WTC11 (cell line): ENCODE measurements at regions not wholly inside any gene's neighbourhood (a gene's known extent, or its start where the extent isn't known, plus 50 kb on each side); places are given as distances from the start of the nearest gene placed in this dataset.

Experiments used
- ATAC-seq: fragments of 200-7000 bp; cut with Tn5 transposase; 2 replicates; pipeline ENCODE4 v1.10.0; 2021; ENCODE audit warnings: mild to moderate bottlenecking, moderate library complexity
- CTCF ChIA-PET: fragments of 300-600 bp; sonication (Branson Sonifier 250); formaldehyde crosslinking; loops from one replicate; lab custom pipeline; 2021; ENCODE audit warnings: antibody characterized with exemption; lab: Charles Lee
- POLR2A ChIA-PET: fragments of 350-600 bp; sonication (Branson Sonifier 250); formaldehyde crosslinking; loops from one replicate; lab custom pipeline; 2021; ENCODE audit warnings: antibody characterized with exemption; lab: Charles Lee
- DNase-seq: peaks from one replicate; pipeline ENCODE4 v3.0.0; 2021; ENCODE audit warnings: low spot score
- H3K27ac Mint-ChIP-seq: 2 replicates; pipeline ENCODE4 v1.8.0; 2021; ENCODE audit warnings: mixed read lengths
- H3K27me3 Mint-ChIP-seq: 2 replicates; pipeline ENCODE4 v1.8.0; 2021; ENCODE audit warnings: low read depth, mild to moderate bottlenecking, moderate library complexity, mixed read lengths
- H3K36me3 Mint-ChIP-seq: 2 replicates; pipeline ENCODE4 v1.8.0; 2021; ENCODE audit warnings: mixed read lengths
- H3K4me1 Mint-ChIP-seq: 2 replicates; pipeline ENCODE4 v1.8.0; 2022; ENCODE audit warnings: mixed read lengths
- H3K4me3 Mint-ChIP-seq: 2 replicates; pipeline ENCODE4 v1.8.0; 2021; ENCODE audit warnings: mild to moderate bottlenecking, moderate library complexity, mixed read lengths
- H3K9me3 Mint-ChIP-seq: 2 replicates; pipeline ENCODE4 v1.8.0; 2021; ENCODE audit warnings: mixed read lengths
- ARID4B ChIP-seq: sonication (generic); formaldehyde crosslinking; IDR thresholded peaks from 2 replicates; pipeline ENCODE4 v1.8.0; 2023; ENCODE audit warnings: missing genetic modification reagents, mild to moderate bottlenecking, borderline replicate concordance
- CREM ChIP-seq: sonication (generic); formaldehyde crosslinking; IDR thresholded peaks from 2 replicates; pipeline ENCODE4 v1.8.1; 2022; ENCODE audit warnings: mild to moderate bottlenecking, missing genetic modification reagents, moderate library complexity
- CTCF ChIP-seq: fragments of 200-600 bp; IDR thresholded peaks from 2 replicates; pipeline ENCODE4 v1.8.0; 2022; ENCODE audit warnings: antibody characterized with exemption
- E2F1 ChIP-seq: sonication (generic); formaldehyde crosslinking; IDR thresholded peaks from 2 replicates; pipeline ENCODE4 v1.8.0; 2022; ENCODE audit warnings: mild to moderate bottlenecking, missing genetic modification reagents
- FOXK1 ChIP-seq: sonication (generic); formaldehyde crosslinking; IDR thresholded peaks from 2 replicates; pipeline ENCODE4 v1.8.0; 2022; ENCODE audit warnings: mild to moderate bottlenecking, moderate library complexity, missing genetic modification reagents
- NFATC4 ChIP-seq: fragments of 250-450 bp; sonication (Bioruptor Pico); IDR thresholded peaks from 2 replicates; pipeline ENCODE4 v1.9.0; 2021; ENCODE audit warnings: mild to moderate bottlenecking
- NFE2L1 ChIP-seq: sonication (generic); formaldehyde crosslinking; IDR thresholded peaks from 2 replicates; pipeline ENCODE4 v1.8.1; 2023; ENCODE audit warnings: missing genetic modification reagents
- NFYB ChIP-seq: sonication (generic); formaldehyde crosslinking; conservative IDR thresholded peaks from 2 replicates; pipeline ENCODE4 v1.8.0; 2022; ENCODE audit warnings: low read depth, missing genetic modification reagents
- PRRX2 ChIP-seq: fragments of 250-450 bp; sonication (Bioruptor Pico); IDR thresholded peaks from 2 replicates; pipeline ENCODE4 v1.8.0; 2021; ENCODE audit warnings: mild to moderate bottlenecking
- TEAD4 ChIP-seq: sonication (generic); formaldehyde crosslinking; IDR thresholded peaks from 2 replicates; pipeline ENCODE4 v1.8.0; 2022; ENCODE audit warnings: mild to moderate bottlenecking, missing genetic modification reagents
- USF1 ChIP-seq: sonication (generic); formaldehyde crosslinking; IDR thresholded peaks from 2 replicates; pipeline ENCODE4 v1.8.0; 2022; ENCODE audit warnings: mild to moderate bottlenecking, missing genetic modification reagents
- ZNF219 ChIP-seq: sonication (generic); formaldehyde crosslinking; IDR thresholded peaks from 2 replicates; pipeline ENCODE4 v1.8.0; 2023; ENCODE audit warnings: missing genetic modification reagents, mild to moderate bottlenecking, borderline replicate concordance
- ZNF232 ChIP-seq: sonication (generic); formaldehyde crosslinking; IDR thresholded peaks from 2 replicates; pipeline ENCODE4 v1.8.0; 2022; ENCODE audit warnings: mild to moderate bottlenecking, missing genetic modification reagents
- ZNF423 ChIP-seq: fragments of 250-450 bp; sonication (Bioruptor Pico); IDR thresholded peaks from 2 replicates; pipeline ENCODE4 v2.1.2; 2022; ENCODE audit warnings: mild to moderate bottlenecking, moderate library complexity
- ZNF532 ChIP-seq: fragments of 250-450 bp; sonication (Bioruptor Pico); IDR thresholded peaks from 2 replicates; pipeline ENCODE4 v1.9.0; 2021; ENCODE audit warnings: mild to moderate bottlenecking, borderline replicate concordance
- ZNF671 ChIP-seq: fragments of 250-450 bp; sonication (Bioruptor Pico); IDR thresholded peaks from 2 replicates; pipeline ENCODE4 v1.8.0; 2021; ENCODE audit warnings: mild to moderate bottlenecking
- TF ChIP-seq, protein P1 (sequence below): sonication (generic); formaldehyde crosslinking; IDR thresholded peaks from 2 replicates; pipeline ENCODE4 v1.8.1; 2023; ENCODE audit warnings: mild to moderate bottlenecking, missing genetic modification reagents, moderate library complexity
- TF ChIP-seq, protein P2 (sequence below): fragments of 250-450 bp; sonication (Bioruptor Pico); IDR thresholded peaks from 2 replicates; pipeline ENCODE4 v1.8.0; 2021; ENCODE audit warnings: mild to moderate bottlenecking
- TF ChIP-seq, protein P3 (sequence below): sonication (generic); formaldehyde crosslinking; IDR thresholded peaks from 2 replicates; pipeline ENCODE4 v1.8.1; 2022; ENCODE audit warnings: low read depth, missing genetic modification reagents, borderline replicate concordance

DNA sequence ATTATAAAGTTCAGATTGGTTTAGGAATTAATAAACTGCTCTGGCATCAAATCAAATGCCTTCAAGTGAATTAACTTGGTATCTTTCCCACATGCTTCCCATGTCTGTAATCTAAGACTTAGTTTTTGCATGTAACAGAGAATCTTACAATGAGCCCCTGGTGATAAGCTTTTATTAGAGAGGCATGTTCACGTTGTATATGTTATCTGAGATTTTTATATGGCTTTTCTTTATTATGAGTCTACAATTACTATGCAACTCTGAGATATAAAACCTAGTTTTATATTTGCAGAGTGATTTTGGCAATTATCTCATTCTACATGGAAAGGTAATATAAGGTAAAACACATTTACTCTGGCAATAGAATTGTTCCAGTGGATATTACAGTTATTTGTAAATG is 1578.4 kb upstream of the IGFBP7 start:
- Mint-ChIP-seq H3K4me1 (no peaks in the 10 kb centered on the region), H3K27me3 (no peaks in the 10 kb centered on the region; the same call in 1 of the 2 replicates), H3K9me3 (0 out of 2 replicates have a peak, but pooled peaks cover 2% of the 10 kb centered on the region), H3K36me3 (no peaks in the 10 kb centered on the region), H3K27ac (no peak overlapping the region), H3K4me3 (no peak overlapping the region)
- ChIA-PET CTCF (no interaction called here), POLR2A (no interaction called here)
- ATAC-seq (no peak), DNase-seq (no peak)
- TF ChIP-seq USF1 (CRISPR knock-in tag) (no peak), ZNF671 (CRISPR knock-in tag) (no peak), CREM (CRISPR knock-in tag) (no peak), ZNF532 (CRISPR knock-in tag) (no peak), CTCF (no peak), ZNF232 (CRISPR knock-in tag) (no peak), ARID4B (CRISPR knock-in tag) (no peak), E2F1 (CRISPR knock-in tag) (no peak), PRRX2 (CRISPR knock-in tag) (no peak), TEAD4 (CRISPR knock-in tag) (no peak), NFYB (CRISPR knock-in tag) (no peak), NFATC4 (CRISPR knock-in tag) (no peak), ZNF423 (no peak), ZNF219 (CRISPR knock-in tag) (no peak), FOXK1 (CRISPR knock-in tag) (no peak), NFE2L1 (no peak)
- TF ChIP-seq, protein P1, sequence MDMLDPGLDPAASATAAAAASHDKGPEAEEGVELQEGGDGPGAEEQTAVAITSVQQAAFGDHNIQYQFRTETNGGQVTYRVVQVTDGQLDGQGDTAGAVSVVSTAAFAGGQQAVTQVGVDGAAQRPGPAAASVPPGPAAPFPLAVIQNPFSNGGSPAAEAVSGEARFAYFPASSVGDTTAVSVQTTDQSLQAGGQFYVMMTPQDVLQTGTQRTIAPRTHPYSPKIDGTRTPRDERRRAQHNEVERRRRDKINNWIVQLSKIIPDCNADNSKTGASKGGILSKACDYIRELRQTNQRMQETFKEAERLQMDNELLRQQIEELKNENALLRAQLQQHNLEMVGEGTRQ, result no peak
- TF ChIP-seq, protein P2, sequence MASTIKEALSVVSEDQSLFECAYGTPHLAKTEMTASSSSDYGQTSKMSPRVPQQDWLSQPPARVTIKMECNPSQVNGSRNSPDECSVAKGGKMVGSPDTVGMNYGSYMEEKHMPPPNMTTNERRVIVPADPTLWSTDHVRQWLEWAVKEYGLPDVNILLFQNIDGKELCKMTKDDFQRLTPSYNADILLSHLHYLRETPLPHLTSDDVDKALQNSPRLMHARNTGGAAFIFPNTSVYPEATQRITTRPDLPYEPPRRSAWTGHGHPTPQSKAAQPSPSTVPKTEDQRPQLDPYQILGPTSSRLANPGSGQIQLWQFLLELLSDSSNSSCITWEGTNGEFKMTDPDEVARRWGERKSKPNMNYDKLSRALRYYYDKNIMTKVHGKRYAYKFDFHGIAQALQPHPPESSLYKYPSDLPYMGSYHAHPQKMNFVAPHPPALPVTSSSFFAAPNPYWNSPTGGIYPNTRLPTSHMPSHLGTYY (CRISPR knock-in tag), result no peak
- TF ChIP-seq, protein P3, sequence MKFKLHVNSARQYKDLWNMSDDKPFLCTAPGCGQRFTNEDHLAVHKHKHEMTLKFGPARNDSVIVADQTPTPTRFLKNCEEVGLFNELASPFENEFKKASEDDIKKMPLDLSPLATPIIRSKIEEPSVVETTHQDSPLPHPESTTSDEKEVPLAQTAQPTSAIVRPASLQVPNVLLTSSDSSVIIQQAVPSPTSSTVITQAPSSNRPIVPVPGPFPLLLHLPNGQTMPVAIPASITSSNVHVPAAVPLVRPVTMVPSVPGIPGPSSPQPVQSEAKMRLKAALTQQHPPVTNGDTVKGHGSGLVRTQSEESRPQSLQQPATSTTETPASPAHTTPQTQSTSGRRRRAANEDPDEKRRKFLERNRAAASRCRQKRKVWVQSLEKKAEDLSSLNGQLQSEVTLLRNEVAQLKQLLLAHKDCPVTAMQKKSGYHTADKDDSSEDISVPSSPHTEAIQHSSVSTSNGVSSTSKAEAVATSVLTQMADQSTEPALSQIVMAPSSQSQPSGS, result no peak
